Jurkat, Clone E6-1 (cell line): ENCODE measurements at regions not wholly inside any gene's neighbourhood (a gene's known extent, or its start where the extent isn't known, plus 50 kb on each side); places are given as distances from the start of the nearest gene placed in this dataset.
A peak's percentile ranks its signal among the peaks of the same experiment; 100 is the strongest.

Experiments
- DNase-seq: peaks from one replicate; pipeline ENCODE4 v3.0.0-alpha.2; 2011; ENCODE audit warnings: low read depth, low spot score
- H3K4me3 ChIP-seq: 2 replicates; pipeline ENCODE4 v1.5.1; 2011; ENCODE audit warnings: mild to moderate bottlenecking, low read length, control low read depth, moderate library complexity

- H3K4me3 ChIP-seq = no peak overlapping the region
- no peak for DNase-seq
Observed at GRCh38 chr15:37252530-37252929, 152.2 kb upstream of the MEIS2 start.

- no peak for DNase-seq
- H3K4me3 ChIP-seq = no peak overlapping the region
Observed at GRCh38 chr15:37253877-37254276, 153.5 kb upstream of the MEIS2 start.

DNA sequence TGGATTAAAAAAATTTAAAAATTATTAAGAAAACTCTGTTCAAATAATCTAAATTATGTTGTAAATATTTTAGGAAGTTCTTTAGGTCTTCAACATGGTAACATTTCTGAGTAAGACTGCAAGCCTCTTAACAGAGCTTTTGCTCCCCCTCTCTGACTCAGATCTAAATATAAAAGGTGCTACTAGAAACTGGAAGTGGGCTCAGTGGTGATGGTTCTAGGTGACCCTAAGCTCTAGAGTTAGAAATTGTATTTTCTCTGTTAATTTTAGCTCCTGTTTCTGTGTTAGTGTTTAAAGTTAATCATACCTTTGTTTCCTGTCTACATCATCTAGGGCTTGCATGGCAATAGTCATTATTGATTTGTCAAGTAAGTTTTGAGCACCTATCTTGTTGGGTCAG, 159.9 kb upstream of the MEIS2 start:
- H3K4me3 ChIP-seq = no peak overlapping the region
- no peak for DNase-seq

GRCh38 chr15:37261685-37262084, 161.3 kb upstream of the MEIS2 start:
- H3K4me3 ChIP-seq = no peak overlapping the region
- DNase-seq = no peak

DNA sequence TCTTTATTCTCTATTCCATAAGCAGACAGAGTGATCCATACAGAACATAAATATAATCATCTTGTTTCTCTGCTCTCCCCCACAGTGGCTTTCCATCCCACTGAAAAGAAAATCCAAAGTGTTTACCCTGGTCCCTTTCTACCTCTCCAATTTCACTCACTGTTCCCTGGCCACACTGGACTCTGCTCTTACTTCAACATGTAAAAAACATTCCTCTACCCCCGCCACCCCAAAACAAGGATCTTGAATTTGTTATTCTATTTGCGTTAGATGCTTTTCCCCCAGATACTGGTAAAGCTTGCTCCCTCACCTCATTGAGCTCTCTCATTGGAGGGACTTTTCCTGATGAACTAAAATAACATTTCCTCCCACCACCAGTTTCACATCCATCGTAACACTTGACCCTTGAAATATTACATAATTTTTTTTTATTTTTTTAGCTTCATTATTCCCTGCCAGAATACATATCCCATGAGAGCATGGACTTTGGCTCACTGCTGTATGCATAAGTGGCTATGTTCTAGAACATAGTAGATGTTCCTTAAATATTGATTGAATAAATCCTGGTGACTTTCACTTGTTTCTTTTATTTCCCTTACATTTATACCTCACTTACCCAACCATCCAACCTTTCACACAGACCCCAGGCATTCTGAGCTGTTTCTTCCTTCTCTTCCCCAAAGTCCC, 162.7 kb upstream of the MEIS2 start:
- no peak overlapping the region for H3K4me3 ChIP-seq
- DNase-seq = no peak

- H3K4me3 ChIP-seq = no peak overlapping the region
- no peak for DNase-seq
Observed at GRCh38 chr15:37289109-37289765, 188.9 kb upstream of the MEIS2 start.

- DNase-seq = no peak
- no peak overlapping the region for H3K4me3 ChIP-seq
Observed at GRCh38 chr15:37291920-37292319, 191.6 kb upstream of the MEIS2 start.

GRCh38 chr15:37298271-37298670, 197.9 kb upstream of the MEIS2 start:
- DNase-seq = no peak
- no peak overlapping the region for H3K4me3 ChIP-seq

GRCh38 chr15:37339437-37339836, 239.1 kb upstream of the MEIS2 start:
- H3K4me3 ChIP-seq = no peak overlapping the region
- DNase-seq = no peak

DNA sequence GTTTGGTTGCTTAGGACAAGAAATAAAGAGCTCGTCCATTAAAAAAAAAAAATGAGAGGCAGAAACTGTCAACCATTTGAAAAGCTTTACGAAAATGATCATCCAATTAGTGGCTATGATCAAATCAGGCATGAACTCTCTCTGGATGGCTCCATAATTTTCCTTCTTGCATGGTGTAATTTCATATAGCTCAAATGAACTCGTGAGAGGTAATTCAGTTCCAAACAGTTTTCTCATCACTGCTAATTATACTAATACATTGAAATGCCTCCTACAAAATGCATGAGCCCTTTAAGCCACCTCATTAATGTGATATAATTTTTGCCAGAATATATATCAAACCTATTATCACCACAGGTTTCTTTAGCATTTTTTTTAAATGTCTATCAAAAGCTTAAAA, 239.5 kb upstream of the MEIS2 start:
- no peak for DNase-seq
- H3K4me3 ChIP-seq = no peak overlapping the region

- DNase-seq = no peak
- no peak overlapping the region for H3K4me3 ChIP-seq
Observed at GRCh38 chr15:37340438-37340837, 240.1 kb upstream of the MEIS2 start.

GRCh38 chr15:37359101-37359892, 258.9 kb upstream of the MEIS2 start:
- DNase-seq = no peak
- no peak overlapping the region for H3K4me3 ChIP-seq

GRCh38 chr15:37359893-37360290, 259.5 kb upstream of the MEIS2 start:
- no peak overlapping the region for H3K4me3 ChIP-seq
- DNase-seq = no peak

DNA sequence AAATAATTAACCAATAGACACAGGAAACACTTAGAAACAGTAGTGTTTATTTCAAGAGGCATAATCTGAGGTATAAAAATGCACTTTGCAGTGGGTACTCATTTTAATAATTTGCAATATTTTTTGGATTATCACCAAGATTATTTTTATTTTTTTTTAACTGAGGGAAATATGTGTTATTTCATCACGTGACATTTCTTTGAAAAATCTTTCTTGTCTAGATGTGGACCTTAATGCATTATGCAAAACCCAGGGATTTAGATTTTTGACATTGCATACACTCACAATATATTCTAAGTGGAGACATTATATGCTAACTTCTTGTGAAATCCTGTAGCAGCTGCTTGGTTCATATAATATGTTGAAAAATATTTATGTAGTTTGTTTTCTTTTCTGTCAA, 260.4 kb upstream of the MEIS2 start:
- H3K4me3 ChIP-seq = no peak overlapping the region
- no peak for DNase-seq

DNA sequence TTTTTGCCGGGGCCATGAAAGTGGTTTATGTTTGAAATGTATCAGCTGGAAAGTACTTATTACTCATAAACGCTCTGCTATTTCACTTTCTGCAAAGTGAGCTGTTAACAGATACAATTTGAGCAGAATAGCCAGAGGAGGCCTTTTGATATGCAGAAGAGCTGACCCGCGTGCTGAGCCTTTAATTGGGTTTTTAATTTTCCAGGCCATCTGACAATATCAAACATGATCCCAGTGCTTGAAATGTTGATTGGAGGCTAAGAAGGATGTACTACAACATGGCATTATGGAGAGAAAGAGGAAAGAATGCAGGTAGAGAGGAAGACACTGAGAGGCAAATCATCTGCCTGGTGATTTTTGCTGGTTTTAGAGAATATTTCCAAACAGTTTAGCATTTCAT, 261.3 kb upstream of the MEIS2 start:
- H3K4me3 ChIP-seq = no peak overlapping the region
- no peak for DNase-seq

- no peak for DNase-seq
Observed at GRCh38 chr15:37362414-37362813, 262.1 kb upstream of the MEIS2 start.

DNA sequence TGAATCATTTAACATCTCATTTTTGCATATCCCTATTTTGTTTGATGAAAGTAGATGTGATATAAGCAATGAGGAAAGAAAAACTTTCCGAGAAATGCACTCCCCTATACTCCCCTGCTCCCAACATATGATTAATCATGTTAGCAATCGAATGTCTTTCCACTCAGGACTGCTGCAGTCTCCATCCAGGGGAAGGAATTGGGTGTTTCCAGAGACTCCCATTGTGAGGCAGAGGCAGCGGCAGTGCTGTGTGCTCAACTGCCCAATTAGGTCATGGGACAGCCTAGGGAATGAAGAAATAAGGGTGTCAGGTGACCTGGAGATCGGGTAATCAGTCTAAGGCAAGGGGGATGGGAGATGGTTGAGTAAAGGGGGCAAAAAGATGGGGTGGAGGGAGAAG, 268.6 kb upstream of the MEIS2 start:
- DNase-seq = no peak
- no peak overlapping the region for H3K4me3 ChIP-seq

More at GRCh38 chr15:37362414-37362813, 262.1 kb upstream of the MEIS2 start:
- H3K4me3 ChIP-seq = no peak overlapping the region

DNA sequence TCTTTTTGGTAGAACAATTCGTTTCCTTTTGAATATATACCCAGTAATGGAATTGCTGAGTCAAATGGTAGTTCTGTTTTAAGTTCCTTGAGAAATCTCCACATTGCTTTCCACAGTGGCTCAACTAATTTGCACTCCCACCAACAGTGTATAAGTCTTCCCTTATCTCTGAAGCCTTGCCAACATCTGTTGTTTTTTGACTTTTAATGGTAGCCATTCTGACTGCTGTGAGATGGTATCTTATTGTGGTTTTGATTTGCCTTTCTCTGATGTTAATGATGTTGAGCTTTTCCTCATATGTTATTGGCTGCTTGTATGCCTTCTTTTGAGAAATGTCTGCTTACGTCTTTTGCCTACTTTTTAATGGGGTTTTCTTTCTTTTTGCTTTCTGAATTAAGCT, 270.6 kb upstream of the MEIS2 start:
- DNase-seq = peak; percentile 87

GRCh38 chr15:37372064-37372463, 271.7 kb upstream of the MEIS2 start:
- no peak overlapping the region for H3K4me3 ChIP-seq
- DNase-seq = no peak

More for the DNA sequence above, 270.6 kb upstream of the MEIS2 start:
- H3K4me3 ChIP-seq = no peak overlapping the region

- peak; percentile 27 for DNase-seq
- no peak overlapping the region for H3K4me3 ChIP-seq
Observed at GRCh38 chr15:37375519-37375918, 275.2 kb upstream of the MEIS2 start.
